ENCODE measurements at regions not wholly inside any gene's neighbourhood (a gene's known extent, or its start where the extent isn't known, plus 50 kb on each side); places are given as distances from the start of the nearest gene placed in this dataset.
"Not testable (repeated sequence)": the region's sequence is repeated elsewhere in the genome, so short reads cannot be mapped to it uniquely, and the experiment has no call there.

GRCh38 chr7:115328018-115328417 is 406.1 kb downstream of the MDFIC start:
- intact Hi-C loops (cut with DNase I), result no loop called here
- DNase-seq (ENCODE audit: low spot score), result no peak

GRCh38 chr7:115327326-115327725 is 405.4 kb downstream of the MDFIC start:
- no peak for DNase-seq (ENCODE audit: low spot score)
- intact Hi-C loops (cut with DNase I), result no loop called here

GRCh38 chr7:115319541-115319940 is 397.6 kb downstream of the MDFIC start:
- no peak for DNase-seq (ENCODE audit: low spot score)
- intact Hi-C loops (cut with DNase I), result no loop called here

GRCh38 chr7:115310316-115310715 is 388.4 kb downstream of the MDFIC start:
- intact Hi-C loops (cut with DNase I); DNase-seq (ENCODE audit: low spot score): not testable (repeated sequence)

GRCh38 chr7:115306586-115306985 is 384.7 kb downstream of the MDFIC start:
- intact Hi-C loops (cut with DNase I), result no loop called here
- DNase-seq (ENCODE audit: low spot score), result no peak

- DNase-seq (ENCODE audit: low spot score), result no peak
- intact Hi-C loops (cut with DNase I), result no loop called here
These were observed 378.5 kb downstream of the MDFIC start for GRCh38 chr7:115300231-115300870.

- DNase-seq (ENCODE audit: low spot score), result no peak
- intact Hi-C loops (cut with DNase I), result no loop called here
These were observed 377.6 kb downstream of the MDFIC start for GRCh38 chr7:115299397-115300037.

GRCh38 chr7:115297656-115298055 is 375.8 kb downstream of the MDFIC start:
- DNase-seq (ENCODE audit: low spot score), result no peak
- intact Hi-C loops (cut with DNase I), result no loop called here

- no peak for DNase-seq (ENCODE audit: low spot score)
These were observed 371.8 kb downstream of the MDFIC start for GRCh38 chr7:115293628-115294240.

GRCh38 chr7:115292381-115292780 is 370.5 kb downstream of the MDFIC start:
- no peak for DNase-seq (ENCODE audit: low spot score)
- intact Hi-C loops (cut with DNase I), result no loop called here

More at GRCh38 chr7:115293628-115294240, 371.8 kb downstream of the MDFIC start:
- intact Hi-C loops (cut with DNase I), result no loop called here

- no peak for DNase-seq (ENCODE audit: low spot score)
- intact Hi-C loops (cut with DNase I), result no loop called here
These were observed 368.1 kb downstream of the MDFIC start for GRCh38 chr7:115289971-115290370.

- DNase-seq (ENCODE audit: low spot score), result no peak
These were observed 354.9 kb downstream of the MDFIC start for GRCh38 chr7:115276791-115277190.

GRCh38 chr7:115273855-115274254 is 352.0 kb downstream of the MDFIC start:
- intact Hi-C loops (cut with DNase I); DNase-seq (ENCODE audit: low spot score): not testable (repeated sequence)

More at GRCh38 chr7:115276791-115277190, 354.9 kb downstream of the MDFIC start:
- intact Hi-C loops (cut with DNase I), result no loop called here

- intact Hi-C loops (cut with DNase I), result no loop called here
- DNase-seq (ENCODE audit: low spot score), result no peak
These were observed 351.4 kb downstream of the MDFIC start for GRCh38 chr7:115273139-115273772.

- DNase-seq (ENCODE audit: low spot score), result no peak
- intact Hi-C loops (cut with DNase I), result no loop called here
These were observed 349.7 kb downstream of the MDFIC start for GRCh38 chr7:115271332-115272235.

- intact Hi-C loops (cut with DNase I), result no loop called here
- no peak for DNase-seq (ENCODE audit: low spot score)
These were observed 347.6 kb downstream of the MDFIC start for GRCh38 chr7:115269486-115269885.

- DNase-seq (ENCODE audit: low spot score), result no peak
- intact Hi-C loops (cut with DNase I), result no loop called here
These were observed 345.6 kb downstream of the MDFIC start for GRCh38 chr7:115267503-115267902.

- DNase-seq (ENCODE audit: low spot score), result no peak
- intact Hi-C loops (cut with DNase I), result no loop called here
These were observed 338.5 kb downstream of the MDFIC start for GRCh38 chr7:115260381-115260780.

- intact Hi-C loops (cut with DNase I), result no loop called here
- DNase-seq (ENCODE audit: low spot score), result no peak
These were observed 330.6 kb downstream of the MDFIC start for GRCh38 chr7:115252461-115252860.

GRCh38 chr7:115249080-115249479 is 327.2 kb downstream of the MDFIC start:
- intact Hi-C loops (cut with DNase I), result no loop called here
- no peak for DNase-seq (ENCODE audit: low spot score)
